ENCODE measurements at regions not wholly inside any gene's neighbourhood (a gene's known extent, or its start where the extent isn't known, plus 50 kb on each side); places are given as distances from the start of the nearest gene placed in this dataset.

DNA sequence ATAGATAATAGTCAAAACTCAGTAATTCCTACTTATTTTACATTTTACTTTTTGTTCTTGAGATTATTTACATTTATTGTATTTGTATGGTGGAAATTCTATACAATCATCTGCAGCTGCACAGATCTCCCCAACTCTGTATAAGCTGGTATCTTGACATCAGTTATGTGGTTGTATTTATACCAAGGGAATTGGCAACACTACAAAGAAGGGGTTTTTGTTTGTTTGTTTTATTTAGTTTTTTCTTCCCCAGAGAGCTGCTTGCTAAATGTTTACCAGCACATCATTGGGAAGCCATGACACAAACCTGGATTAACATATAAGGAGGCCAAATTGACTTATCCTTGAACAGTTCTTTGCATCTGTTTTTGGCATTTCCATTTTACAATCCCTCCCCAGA lies 389.2 kb upstream of the KCNMB2 start:
- no peak overlapping the region for H3K9ac ChIP-seq (ENCODE audit: low read depth, low read length, poor library complexity, severe bottlenecking)
- TF ChIP-seq EZH2phosphoT487 (IDR thresholded peaks at IDR 0.05; ENCODE audit: borderline replicate concordance): no peak
- TF ChIP-seq, protein P1, sequence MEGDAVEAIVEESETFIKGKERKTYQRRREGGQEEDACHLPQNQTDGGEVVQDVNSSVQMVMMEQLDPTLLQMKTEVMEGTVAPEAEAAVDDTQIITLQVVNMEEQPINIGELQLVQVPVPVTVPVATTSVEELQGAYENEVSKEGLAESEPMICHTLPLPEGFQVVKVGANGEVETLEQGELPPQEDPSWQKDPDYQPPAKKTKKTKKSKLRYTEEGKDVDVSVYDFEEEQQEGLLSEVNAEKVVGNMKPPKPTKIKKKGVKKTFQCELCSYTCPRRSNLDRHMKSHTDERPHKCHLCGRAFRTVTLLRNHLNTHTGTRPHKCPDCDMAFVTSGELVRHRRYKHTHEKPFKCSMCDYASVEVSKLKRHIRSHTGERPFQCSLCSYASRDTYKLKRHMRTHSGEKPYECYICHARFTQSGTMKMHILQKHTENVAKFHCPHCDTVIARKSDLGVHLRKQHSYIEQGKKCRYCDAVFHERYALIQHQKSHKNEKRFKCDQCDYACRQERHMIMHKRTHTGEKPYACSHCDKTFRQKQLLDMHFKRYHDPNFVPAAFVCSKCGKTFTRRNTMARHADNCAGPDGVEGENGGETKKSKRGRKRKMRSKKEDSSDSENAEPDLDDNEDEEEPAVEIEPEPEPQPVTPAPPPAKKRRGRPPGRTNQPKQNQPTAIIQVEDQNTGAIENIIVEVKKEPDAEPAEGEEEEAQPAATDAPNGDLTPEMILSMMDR (conservative IDR thresholded peaks at IDR 0.05; ENCODE audit: low read length): no peak
- H3K36me3 ChIP-seq (ENCODE audit: insufficient read depth, low read length): no peaks in the 10 kb centered on the region
- H3K9me2 ChIP-seq (replicated peaks; ENCODE audit: low read depth, low read length): no peaks in the 10 kb centered on the region
- H3K4me3 ChIP-seq (ENCODE audit: low read length, poor library complexity, severe bottlenecking): no peak overlapping the region
- no peaks in the 10 kb centered on the region for H3K9me3 ChIP-seq (ENCODE audit: insufficient read depth, low read depth, low read length)
- H3K27me3 ChIP-seq (ENCODE audit: insufficient read depth, low read length, poor library complexity, severe bottlenecking): no peaks in the 10 kb centered on the region
- H3K79me2 ChIP-seq (ENCODE audit: insufficient read depth, low read length): no peaks in the 10 kb centered on the region
- H3K4me2 ChIP-seq (ENCODE audit: low read depth, low read length, poor library complexity, severe bottlenecking): no peak overlapping the region
- H2AFZ ChIP-seq (ENCODE audit: low read length): no peak overlapping the region
- no peaks in the 10 kb centered on the region; the same call in 1 of the 2 replicates for H3F3A ChIP-seq (ENCODE audit: low read depth)
- no peaks in the 10 kb centered on the region for H4K20me1 ChIP-seq (ENCODE audit: insufficient read depth, low read length, poor library complexity, severe bottlenecking)
- peaks cover 8% of the 10 kb centered on the region for H3K4me1 ChIP-seq (ENCODE audit: insufficient read depth, low read length, poor library complexity, severe bottlenecking)

DNA sequence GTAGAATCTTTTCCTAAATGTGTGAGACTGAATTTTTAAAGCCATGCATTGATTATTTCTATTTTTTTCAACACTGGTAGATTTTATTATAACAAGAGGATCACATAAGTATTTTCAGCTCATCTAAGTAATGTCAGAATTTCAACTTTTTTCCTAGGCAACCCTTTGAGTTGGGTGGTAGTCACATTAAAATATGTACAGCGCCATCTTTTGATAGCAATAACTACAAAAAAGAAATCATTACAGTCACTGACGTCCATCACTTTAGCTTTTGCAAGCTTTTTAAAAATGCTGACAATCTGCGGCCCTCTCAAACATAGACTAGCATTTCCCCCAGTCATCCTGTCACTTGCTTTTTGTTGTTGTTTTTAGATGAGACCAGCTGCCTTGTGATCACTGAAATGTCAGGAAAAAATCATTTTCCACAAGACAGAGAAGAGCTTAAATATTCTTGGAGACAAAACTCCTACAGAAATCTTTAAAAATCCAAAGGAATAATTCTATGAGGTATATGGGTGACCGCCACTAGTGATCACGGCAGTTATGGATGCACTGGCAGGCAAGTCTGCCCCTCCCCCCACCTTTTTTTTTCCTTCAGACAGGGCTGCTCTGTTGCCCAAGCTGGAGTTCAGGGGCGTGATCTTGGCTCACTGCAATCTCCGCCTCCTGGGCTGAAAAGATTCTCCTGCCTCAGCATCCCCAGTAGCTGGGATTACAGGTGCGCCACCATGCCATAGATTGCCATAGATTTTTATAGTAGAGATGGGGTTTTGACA lies 384.0 kb upstream of the KCNMB2 start:
- no peaks in the 10 kb centered on the region for H3K27me3 ChIP-seq (ENCODE audit: insufficient read depth, low read length, poor library complexity, severe bottlenecking)
- no peak overlapping the region for H3K4me2 ChIP-seq (ENCODE audit: low read depth, low read length, poor library complexity, severe bottlenecking)
- H3K9me3 ChIP-seq (ENCODE audit: insufficient read depth, low read depth, low read length): no peaks in the 10 kb centered on the region
- no peaks in the 10 kb centered on the region for H3K36me3 ChIP-seq (ENCODE audit: insufficient read depth, low read length)
- TF ChIP-seq EZH2phosphoT487 (IDR thresholded peaks at IDR 0.05; ENCODE audit: borderline replicate concordance): no peak
- TF ChIP-seq, protein P1 (conservative IDR thresholded peaks at IDR 0.05; ENCODE audit: low read length): peak; percentile 65
- no peak overlapping the region for H3K4me3 ChIP-seq (ENCODE audit: low read length, poor library complexity, severe bottlenecking)
- no peaks in the 10 kb centered on the region for H3F3A ChIP-seq (ENCODE audit: low read depth)
- no peaks in the 10 kb centered on the region for H4K20me1 ChIP-seq (ENCODE audit: insufficient read depth, low read length, poor library complexity, severe bottlenecking)
- no peak overlapping the region for H3K9ac ChIP-seq (ENCODE audit: low read depth, low read length, poor library complexity, severe bottlenecking)
- H3K79me2 ChIP-seq (ENCODE audit: insufficient read depth, low read length): no peaks in the 10 kb centered on the region
- H2AFZ ChIP-seq (ENCODE audit: low read length): no peak overlapping the region
- H3K9me2 ChIP-seq (replicated peaks; ENCODE audit: low read depth, low read length): no peaks in the 10 kb centered on the region
- peaks cover 25% of the 10 kb centered on the region for H3K4me1 ChIP-seq (ENCODE audit: insufficient read depth, low read length, poor library complexity, severe bottlenecking)

DNA sequence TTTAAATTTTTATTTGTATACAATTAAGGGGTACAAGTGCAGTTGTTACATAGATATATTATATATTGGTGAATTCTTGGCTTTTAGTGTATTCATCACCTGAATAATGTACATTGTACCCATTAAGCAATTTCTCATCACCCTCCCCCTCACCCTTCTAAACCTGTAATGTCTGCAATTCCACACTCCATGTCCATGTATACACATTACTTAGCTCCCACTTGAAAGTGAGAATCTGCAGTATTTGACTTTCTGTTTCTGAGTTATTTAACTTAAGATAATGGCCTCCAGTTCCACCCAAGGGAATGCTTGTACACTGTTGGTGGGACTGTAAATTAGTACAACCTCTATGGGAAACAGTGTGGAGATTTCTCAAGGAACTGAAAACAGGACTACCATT lies 383.2 kb upstream of the KCNMB2 start:
- Histone ChIP-seq H3K79me2 (ENCODE audit: insufficient read depth, low read length) (no peaks in the 10 kb centered on the region), H3F3A (ENCODE audit: low read depth) (no peaks in the 10 kb centered on the region), H3K9ac (ENCODE audit: low read depth, low read length, poor library complexity, severe bottlenecking) (no peak overlapping the region), H3K4me1 (ENCODE audit: insufficient read depth, low read length, poor library complexity, severe bottlenecking) (peaks cover 26% of the 10 kb centered on the region), H3K36me3 (ENCODE audit: insufficient read depth, low read length) (no peaks in the 10 kb centered on the region), H3K4me3 (ENCODE audit: low read length, poor library complexity, severe bottlenecking) (no peak overlapping the region), H2AFZ (ENCODE audit: low read length) (no peak overlapping the region), H3K9me3 (ENCODE audit: insufficient read depth, low read depth, low read length) (no peaks in the 10 kb centered on the region), H3K27me3 (ENCODE audit: insufficient read depth, low read length, poor library complexity, severe bottlenecking) (no peaks in the 10 kb centered on the region), H4K20me1 (ENCODE audit: insufficient read depth, low read length, poor library complexity, severe bottlenecking) (no peaks in the 10 kb centered on the region), H3K4me2 (ENCODE audit: low read depth, low read length, poor library complexity, severe bottlenecking) (no peak overlapping the region), H3K9me2 (replicated peaks; ENCODE audit: low read depth, low read length) (no peaks in the 10 kb centered on the region)
- TF ChIP-seq, protein P1 (conservative IDR thresholded peaks at IDR 0.05; ENCODE audit: low read length): no peak
- no peak for TF ChIP-seq EZH2phosphoT487 (IDR thresholded peaks at IDR 0.05; ENCODE audit: borderline replicate concordance)

All from Loucy (cell line).